ENCODE measurements at regions not wholly inside any gene's neighbourhood (a gene's known extent, or its start where the extent isn't known, plus 50 kb on each side); places are given as distances from the start of the nearest gene placed in this dataset.

DNA sequence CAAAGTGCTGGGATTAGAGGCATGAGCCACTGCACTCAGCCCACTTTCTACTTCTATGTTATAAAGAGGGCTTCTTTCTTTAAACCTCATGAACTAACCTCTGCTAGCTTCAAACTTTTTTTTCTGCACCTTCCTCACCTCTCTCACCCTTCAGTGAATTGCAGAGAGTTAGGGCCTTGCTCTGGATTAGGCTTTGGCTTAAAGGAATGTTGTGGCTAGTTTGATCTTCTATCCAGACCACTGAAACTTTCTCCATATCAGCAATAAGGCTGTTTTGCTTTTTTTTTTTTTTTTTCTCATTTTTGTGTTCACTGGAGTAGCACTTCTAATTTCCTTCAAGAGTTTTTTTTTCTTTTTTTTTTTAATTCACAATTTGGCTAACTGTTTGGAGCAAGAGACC is 216.4 kb upstream of the MAP3K1 start:
- CTCF ChIA-PET: interaction anchor here (0.7 to 2.0 kb wide), 4 partner anchors 11 to 61 kb away, joined by 3 to 6 read pairs (median 5); no protein-coding TSS in a partner anchor

DNA sequence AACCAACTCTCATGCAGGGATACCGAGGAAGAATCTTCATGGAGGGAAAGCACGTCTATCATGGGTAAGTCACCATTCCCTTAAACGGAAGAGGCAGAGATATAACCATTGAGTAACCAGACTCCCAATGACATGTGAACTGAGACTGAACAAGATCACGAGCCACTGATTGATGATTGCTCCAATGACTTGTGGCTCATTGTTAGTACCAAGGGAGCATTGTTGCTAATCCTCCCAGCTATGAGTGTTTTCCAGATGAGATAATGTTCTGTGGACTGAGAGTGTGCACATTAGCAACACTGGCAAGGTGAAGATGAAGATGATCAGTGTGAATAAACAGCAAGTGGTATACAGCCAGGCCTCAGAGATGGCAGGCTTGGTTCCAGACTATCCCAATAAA is 219.2 kb upstream of the MAP3K1 start:
- no peak for DNase-seq
- H3K4me3 Mint-ChIP-seq: no peak overlapping the region
- peaks cover 20% of the 10 kb centered on the region for H3K4me1 Mint-ChIP-seq
- no peaks in the 10 kb centered on the region for H3K9me3 Mint-ChIP-seq
- ChIA-PET CTCF (interaction anchor here (0.7 to 2.2 kb wide), 2 partner anchors 10 to 20 kb away, joined by 3 to 6 read pairs; no protein-coding TSS in a partner anchor), POLR2A (no interaction called here)
- no peak overlapping the region for H3K27ac Mint-ChIP-seq
- peaks cover 2% of the 10 kb centered on the region for H3K27me3 Mint-ChIP-seq
- H3K36me3 Mint-ChIP-seq (ENCODE audit: low read depth): peaks cover 2% of the 10 kb centered on the region

More for the DNA sequence above, 216.4 kb upstream of the MAP3K1 start:
- Mint-ChIP-seq H3K27me3 (no peaks in the 10 kb centered on the region), H3K4me1 (peaks cover 44% of the 10 kb centered on the region), H3K4me3 (no peak overlapping the region), H3K27ac (no peak overlapping the region), H3K36me3 (ENCODE audit: low read depth) (peaks cover 3% of the 10 kb centered on the region), H3K9me3 (peaks cover 3% of the 10 kb centered on the region)
- no peak for DNase-seq
- POLR2A ChIA-PET: no interaction called here

DNA sequence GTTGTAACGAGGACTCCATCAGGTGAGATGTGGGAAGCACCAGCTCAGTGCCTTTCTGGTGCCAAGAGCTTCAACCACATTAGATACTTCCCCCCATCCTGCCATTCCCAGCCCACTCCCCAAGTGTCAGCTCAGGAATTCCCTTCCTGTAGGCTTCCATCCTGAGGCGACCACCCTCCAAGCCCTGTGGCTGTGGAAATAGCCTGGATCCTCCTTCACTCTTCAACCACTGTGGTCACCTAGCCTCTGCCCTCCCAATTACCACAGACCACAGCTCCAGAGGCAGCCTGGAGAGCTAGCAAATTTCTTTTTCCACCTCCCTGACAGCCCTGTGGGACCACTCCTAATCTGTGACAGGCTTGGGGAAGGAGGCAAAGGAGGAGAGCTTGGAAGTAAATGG is 219.8 kb upstream of the MAP3K1 start:
- POLR2A ChIA-PET: no interaction called here
- Mint-ChIP-seq H3K9me3 (no peaks in the 10 kb centered on the region), H3K36me3 (ENCODE audit: low read depth) (peaks cover 2% of the 10 kb centered on the region), H3K27me3 (peaks cover 2% of the 10 kb centered on the region), H3K27ac (no peak overlapping the region), H3K4me1 (peaks cover 20% of the 10 kb centered on the region), H3K4me3 (no peak overlapping the region)
- CTCF ChIA-PET: interaction anchor here (0.7 to 1.1 kb wide), 2 partner anchors 9 to 180 kb away, joined by 3 read pairs; no protein-coding TSS in a partner anchor
- no peak for DNase-seq

DNA sequence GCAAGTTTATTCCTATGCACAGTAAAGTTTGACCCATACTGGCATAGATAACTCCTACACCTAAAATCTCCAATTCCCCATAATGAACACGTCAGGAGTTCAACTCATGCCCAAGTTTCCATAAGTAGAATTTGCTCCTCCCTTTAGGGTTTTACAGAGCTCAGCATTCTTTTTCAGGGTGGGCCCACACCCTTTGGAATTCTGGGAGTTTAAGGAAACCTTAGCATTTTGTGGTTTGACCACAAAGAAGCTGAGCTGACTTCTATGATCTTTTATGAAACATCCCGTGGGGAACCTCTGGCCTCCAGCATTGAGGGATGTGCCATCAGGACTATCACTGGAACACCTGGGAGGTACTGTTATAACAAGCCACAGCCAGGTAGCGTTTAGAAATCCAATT is 220.6 kb upstream of the MAP3K1 start:
- Mint-ChIP-seq H3K27ac (no peak overlapping the region), H3K36me3 (ENCODE audit: low read depth) (no peaks in the 10 kb centered on the region), H3K4me1 (peaks cover 22% of the 10 kb centered on the region), H3K9me3 (no peaks in the 10 kb centered on the region), H3K4me3 (no peak overlapping the region), H3K27me3 (peaks cover 2% of the 10 kb centered on the region)
- DNase-seq: no peak
- POLR2A ChIA-PET: no interaction called here
- CTCF ChIA-PET: interaction anchor here (0.6 to 1.1 kb wide), 2 partner anchors 10 to 143 kb away, joined by 3 read pairs; no protein-coding TSS in a partner anchor

DNA sequence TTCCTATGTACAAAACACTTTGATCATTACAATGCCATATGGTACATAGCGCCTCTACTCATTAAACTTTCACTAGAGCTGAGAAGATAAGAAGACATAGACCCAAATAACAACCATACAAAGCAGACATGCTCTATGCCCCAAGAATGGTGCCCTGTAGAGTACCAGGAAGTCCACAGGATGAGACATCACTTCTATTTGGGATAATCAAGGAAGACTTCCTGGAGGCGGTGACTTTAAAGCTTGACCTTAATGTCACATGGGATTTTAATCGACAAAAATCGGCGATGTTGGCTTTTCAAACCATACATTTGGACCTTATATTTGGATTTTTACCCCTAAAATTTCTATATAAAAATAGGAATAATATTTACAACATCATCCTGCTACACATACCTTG is 224.3 kb upstream of the MAP3K1 start:
- H3K4me3 Mint-ChIP-seq: no peak overlapping the region
- H3K36me3 Mint-ChIP-seq (ENCODE audit: low read depth): peaks cover 7% of the 10 kb centered on the region
- CTCF ChIA-PET: interaction anchor here (2.3 kb wide), 1 partner anchor 11 kb away, joined by 6 read pairs; no protein-coding TSS in a partner anchor
- no peak overlapping the region for H3K27ac Mint-ChIP-seq
- H3K27me3 Mint-ChIP-seq: peaks cover 2% of the 10 kb centered on the region
- POLR2A ChIA-PET: interaction anchor here (0.6 kb wide), 1 partner anchor 24 kb away, joined by 3 read pairs; no protein-coding TSS in a partner anchor
- peaks cover 2% of the 10 kb centered on the region for H3K9me3 Mint-ChIP-seq
- DNase-seq: no peak
- peaks cover 46% of the 10 kb centered on the region for H3K4me1 Mint-ChIP-seq

DNA sequence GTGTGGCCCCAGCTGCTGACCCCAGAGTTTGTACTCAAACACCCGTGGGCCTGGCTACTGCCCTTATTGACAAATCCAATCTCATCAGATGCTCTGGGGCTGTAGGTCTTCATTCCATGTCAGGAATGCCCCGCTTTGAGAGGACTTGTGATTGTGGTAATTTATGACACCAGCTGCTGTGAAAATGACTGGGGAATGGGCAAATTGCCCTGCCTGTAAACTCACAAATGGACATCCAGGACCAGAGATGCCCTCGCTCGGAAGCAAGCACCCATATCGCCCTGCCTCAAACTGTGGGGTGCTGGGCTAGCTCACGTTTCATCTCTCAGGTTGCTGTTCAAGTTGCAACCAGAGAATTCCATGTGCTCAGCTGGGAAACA is 225.9 kb upstream of the MAP3K1 start:
- peaks cover 15% of the 10 kb centered on the region for H3K36me3 Mint-ChIP-seq (ENCODE audit: low read depth)
- ChIA-PET POLR2A (no interaction called here), CTCF (interaction anchor here (1.5 to 2.1 kb wide), 2 partner anchors 8 to 27 kb away, joined by 4 to 8 read pairs; no protein-coding TSS in a partner anchor)
- peaks cover 53% of the 10 kb centered on the region for H3K4me1 Mint-ChIP-seq
- H3K27me3 Mint-ChIP-seq: peaks cover 4% of the 10 kb centered on the region
- H3K9me3 Mint-ChIP-seq: peaks cover 5% of the 10 kb centered on the region
- H3K27ac Mint-ChIP-seq: peak overlapping the region; percentile 79
- no peak overlapping the region for H3K4me3 Mint-ChIP-seq
- DNase-seq: no peak

DNA sequence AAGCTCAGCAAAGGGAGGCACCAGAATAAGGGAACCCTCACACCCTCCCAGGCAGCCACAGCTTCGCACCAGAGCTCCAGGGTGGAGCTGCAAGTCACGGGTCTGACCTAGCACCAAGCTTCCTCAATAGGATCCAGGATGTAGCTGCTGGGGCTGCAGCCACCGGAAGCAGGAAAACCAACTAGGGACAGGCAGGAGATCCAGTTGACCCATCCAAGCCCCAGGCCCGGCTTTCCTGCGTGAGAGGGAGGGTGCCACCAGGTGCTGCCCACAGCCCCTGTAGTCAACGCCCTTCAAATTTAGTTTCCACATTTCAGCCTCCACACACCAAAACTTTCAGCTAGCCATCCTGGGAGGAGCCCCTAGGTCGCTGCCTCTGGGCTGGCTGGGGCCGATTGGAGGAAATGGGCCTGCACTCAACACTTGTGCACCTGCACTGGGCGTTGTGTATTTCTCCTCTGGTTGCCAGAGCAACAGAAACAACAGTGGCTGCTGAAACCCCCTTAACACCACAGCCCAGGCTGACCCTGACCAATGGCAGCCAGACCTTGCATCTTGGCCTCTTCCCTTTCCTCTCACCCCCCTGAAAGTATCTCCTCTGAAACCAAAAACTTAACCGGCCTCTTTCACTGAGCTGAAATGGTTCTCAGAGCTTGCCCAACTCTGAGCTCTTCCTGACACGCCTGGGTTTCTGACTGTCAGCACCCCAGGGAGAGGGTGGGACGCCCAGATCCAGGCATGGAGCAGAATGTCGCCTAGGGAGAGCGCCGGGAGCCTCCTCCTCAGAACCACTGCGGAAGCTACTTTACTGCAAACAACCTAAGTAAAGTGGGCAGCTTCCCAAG is 226.5 kb upstream of the MAP3K1 start:
- Mint-ChIP-seq H3K4me3 (no peak overlapping the region), H3K9me3 (peaks cover 8% of the 10 kb centered on the region), H3K4me1 (peaks cover 53% of the 10 kb centered on the region), H3K36me3 (ENCODE audit: low read depth) (peaks cover 15% of the 10 kb centered on the region), H3K27me3 (peaks cover 3% of the 10 kb centered on the region), H3K27ac (peak overlapping the region; percentile 79)
- POLR2A ChIA-PET: interaction anchor here (1.1 kb wide), 1 partner anchor 29 kb away, joined by 3 read pairs; no protein-coding TSS in a partner anchor
- CTCF ChIA-PET: interaction anchor here (1.1 to 2.1 kb wide), 4 partner anchors 8 to 49 kb away, joined by 3 to 8 read pairs (median 4); no protein-coding TSS in a partner anchor
- peak; percentile 78 for DNase-seq

DNA sequence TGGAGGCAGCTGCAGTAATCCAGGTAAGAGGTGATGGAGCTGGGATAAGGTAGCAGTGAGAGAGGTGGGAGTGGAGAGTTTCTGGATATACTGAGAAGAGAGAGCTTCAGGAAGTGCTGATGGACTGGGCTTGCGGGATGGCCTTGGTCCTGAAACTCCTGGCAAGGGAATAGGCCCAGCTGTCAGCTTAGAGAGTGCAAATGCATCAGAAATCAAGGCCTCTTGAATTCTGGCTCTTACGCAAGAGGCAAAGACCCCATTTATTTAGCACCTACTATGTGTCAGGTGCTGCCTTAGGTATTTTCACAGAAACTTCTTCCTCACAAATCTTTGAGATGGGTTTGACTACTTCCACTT is 227.2 kb upstream of the MAP3K1 start:
- Mint-ChIP-seq H3K27ac (peak overlapping the region; percentile 79), H3K36me3 (ENCODE audit: low read depth) (peaks cover 17% of the 10 kb centered on the region), H3K9me3 (peaks cover 8% of the 10 kb centered on the region), H3K4me3 (no peak overlapping the region), H3K27me3 (peaks cover 2% of the 10 kb centered on the region), H3K4me1 (peaks cover 53% of the 10 kb centered on the region)
- CTCF ChIA-PET: interaction anchor here (0.6 to 2.1 kb wide), 4 partner anchors 9 to 199 kb away, joined by 3 to 8 read pairs (median 3); no protein-coding TSS in a partner anchor
- no peak for DNase-seq
- POLR2A ChIA-PET: interaction anchor here (1.1 kb wide), 1 partner anchor 28 kb away, joined by 3 read pairs; no protein-coding TSS in a partner anchor

DNA sequence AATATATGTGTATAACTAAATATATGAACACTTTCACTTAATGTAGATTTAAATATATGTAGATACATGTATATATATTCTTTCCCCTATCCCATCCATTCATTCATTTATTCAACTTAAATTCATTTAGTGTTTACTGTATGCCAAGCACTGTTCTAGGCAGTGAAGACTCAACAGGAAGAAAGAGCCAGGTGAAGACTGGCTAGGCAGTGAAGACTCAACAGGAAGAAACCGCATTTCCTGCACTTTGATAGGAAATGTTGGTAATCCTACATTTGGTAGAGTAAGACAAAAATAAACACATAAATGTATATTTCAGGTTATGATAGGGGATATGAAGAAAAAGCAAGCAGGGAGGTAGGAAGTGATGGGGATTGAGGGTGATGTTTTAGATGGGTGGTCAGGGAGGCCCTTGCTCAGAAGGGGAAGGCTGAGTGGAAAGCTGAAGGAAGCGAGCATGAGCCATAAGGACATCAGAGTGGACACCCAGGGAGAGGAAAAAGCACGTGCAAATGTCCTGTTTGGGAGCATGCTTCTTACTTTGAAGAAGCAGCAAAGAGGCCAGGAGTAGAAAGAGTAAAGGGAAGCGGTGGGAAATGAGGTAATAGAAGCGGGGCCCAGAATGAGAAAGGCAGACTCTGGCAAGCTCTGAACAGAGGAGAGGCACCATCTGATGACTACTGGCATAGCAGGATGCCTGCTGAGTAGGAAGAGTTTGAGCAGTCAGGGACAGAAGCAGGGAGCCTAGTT is 227.8 kb upstream of the MAP3K1 start:
- peaks cover 2% of the 10 kb centered on the region for H3K27me3 Mint-ChIP-seq
- peaks cover 8% of the 10 kb centered on the region for H3K9me3 Mint-ChIP-seq
- DNase-seq: peak; percentile 28
- POLR2A ChIA-PET: no interaction called here
- peaks cover 17% of the 10 kb centered on the region for H3K36me3 Mint-ChIP-seq (ENCODE audit: low read depth)
- CTCF ChIA-PET: interaction anchor here (0.6 to 2.1 kb wide), 4 partner anchors 10 to 200 kb away, joined by 3 to 8 read pairs (median 3); no protein-coding TSS in a partner anchor
- peak overlapping the region; percentile 79 for H3K27ac Mint-ChIP-seq
- H3K4me3 Mint-ChIP-seq: no peak overlapping the region
- peaks cover 53% of the 10 kb centered on the region for H3K4me1 Mint-ChIP-seq

DNA sequence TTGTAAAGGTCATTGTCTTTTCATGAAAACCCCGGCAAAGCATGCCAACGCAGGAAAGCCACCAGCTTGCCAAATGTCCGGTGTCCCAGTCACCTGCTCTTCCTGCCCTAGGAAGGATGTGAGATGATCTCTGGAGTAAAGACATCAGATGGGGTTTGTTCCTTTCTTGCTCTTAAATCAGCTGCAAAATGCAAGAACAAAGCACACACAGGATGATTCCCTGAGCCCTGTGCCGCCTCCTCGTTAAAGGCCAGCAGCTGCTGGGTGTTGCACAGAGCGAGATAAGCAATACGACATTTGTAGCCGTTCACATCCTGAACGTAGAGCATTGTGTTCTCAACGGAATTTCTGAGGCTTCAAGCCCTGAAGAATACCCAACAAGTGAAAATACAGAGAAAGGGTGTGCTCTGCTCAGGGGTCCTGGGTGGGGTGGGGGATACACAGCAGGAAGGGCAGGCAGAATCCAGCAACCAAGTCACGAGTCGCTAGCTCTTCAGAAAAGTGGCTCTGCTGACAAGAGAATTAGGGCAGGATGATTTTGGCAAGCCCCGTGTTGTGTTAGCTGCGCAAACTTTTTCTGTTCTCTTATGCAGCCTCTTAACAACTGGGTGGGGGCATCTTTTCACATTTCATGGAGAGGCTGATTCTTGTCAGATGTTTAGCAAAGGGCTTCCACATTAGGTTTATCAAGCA is 229.2 kb upstream of the MAP3K1 start:
- peak overlapping the region; percentile 14 for H3K27ac Mint-ChIP-seq
- no peak overlapping the region for H3K4me3 Mint-ChIP-seq
- POLR2A ChIA-PET: no interaction called here
- CTCF ChIA-PET: interaction anchor here (1.4 kb wide), 1 partner anchor 31 kb away, joined by 3 read pairs; no protein-coding TSS in a partner anchor
- H3K27me3 Mint-ChIP-seq: peaks cover 3% of the 10 kb centered on the region
- peak; percentile 15 for DNase-seq
- H3K9me3 Mint-ChIP-seq: peaks cover 12% of the 10 kb centered on the region
- peaks cover 50% of the 10 kb centered on the region for H3K4me1 Mint-ChIP-seq
- H3K36me3 Mint-ChIP-seq (ENCODE audit: low read depth): peaks cover 21% of the 10 kb centered on the region

DNA sequence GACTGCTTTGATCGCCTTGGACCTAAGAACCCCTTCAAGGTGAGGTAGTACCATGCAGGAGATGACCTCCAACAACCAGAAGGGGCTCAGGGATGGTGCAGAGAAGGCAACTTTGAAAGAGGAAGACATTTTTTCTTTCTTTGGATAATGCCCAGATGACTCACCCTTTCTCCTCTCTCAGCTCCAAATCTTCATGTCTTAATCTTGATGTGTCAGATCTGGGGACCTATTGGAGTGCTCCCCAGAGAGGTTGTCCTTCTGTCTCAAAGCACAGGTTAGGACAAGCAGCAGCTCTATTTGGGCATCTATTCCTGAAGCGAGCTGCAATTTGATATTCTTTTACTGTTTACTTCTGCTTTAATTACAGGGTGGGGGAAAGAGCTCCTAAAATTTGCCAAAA is 229.9 kb upstream of the MAP3K1 start:
- H3K27ac Mint-ChIP-seq: no peak overlapping the region
- H3K36me3 Mint-ChIP-seq (ENCODE audit: low read depth): peaks cover 21% of the 10 kb centered on the region
- CTCF ChIA-PET: interaction anchor here (1.4 kb wide), 1 partner anchor 32 kb away, joined by 3 read pairs; no protein-coding TSS in a partner anchor
- peaks cover 7% of the 10 kb centered on the region for H3K27me3 Mint-ChIP-seq
- peak; percentile 2 for DNase-seq
- H3K9me3 Mint-ChIP-seq: peaks cover 12% of the 10 kb centered on the region
- POLR2A ChIA-PET: no interaction called here
- peaks cover 50% of the 10 kb centered on the region for H3K4me1 Mint-ChIP-seq
- H3K4me3 Mint-ChIP-seq: no peak overlapping the region

DNA sequence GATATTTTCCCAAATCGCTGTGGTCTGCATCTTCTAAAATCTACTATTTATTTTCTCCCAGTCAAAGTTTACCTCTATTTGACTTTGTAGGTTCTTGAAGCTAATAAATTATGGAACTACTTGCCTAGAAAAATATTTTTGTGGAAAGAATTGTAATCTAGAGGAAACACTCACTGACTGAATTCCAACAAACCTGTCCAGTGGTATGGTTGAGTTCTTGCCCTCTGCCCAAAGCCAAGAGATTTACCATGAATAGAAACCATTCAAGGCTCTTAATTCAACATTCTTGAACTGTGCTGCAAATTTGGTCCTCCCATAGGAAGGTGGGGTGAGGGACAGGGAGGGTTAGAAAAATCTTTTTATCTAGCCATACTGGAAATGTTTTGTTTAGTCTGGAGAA is 233.9 kb upstream of the MAP3K1 start:
- POLR2A ChIA-PET: no interaction called here
- Mint-ChIP-seq H3K27ac (no peak overlapping the region), H3K36me3 (ENCODE audit: low read depth) (peaks cover 17% of the 10 kb centered on the region), H3K9me3 (peaks cover 10% of the 10 kb centered on the region), H3K4me1 (peaks cover 14% of the 10 kb centered on the region), H3K27me3 (peaks cover 7% of the 10 kb centered on the region), H3K4me3 (no peak overlapping the region)
- CTCF ChIA-PET: interaction anchor here (0.9 kb wide), 1 partner anchor 25 kb away, joined by 3 read pairs; no protein-coding TSS in a partner anchor
- no peak for DNase-seq

All from activated CD4-positive, alpha-beta T cell treated with anti-CD3 and anti-CD28 coated beads, Interleukin-2, amount 10 ng/mL, durations not matched to agents 7 days and 5 days (primary cell).